Activated naive CD4-positive, alpha-beta T cell treated with anti-CD3 and anti-CD28 coated beads, Interleukin-2, amount 50 U/mL, for 24 hours (primary cell): ENCODE measurements at regions not wholly inside any gene's neighbourhood (a gene's known extent, or its start where the extent isn't known, plus 50 kb on each side); places are given as distances from the start of the nearest gene placed in this dataset.

Experiments
- H3K27ac Mint-ChIP-seq: one replicate; pipeline ENCODE4 v1.8.0; 2021; ENCODE audit warnings: mild to moderate bottlenecking, mixed read lengths
- H3K27me3 Mint-ChIP-seq: one replicate; pipeline ENCODE4 v1.8.0; 2021; ENCODE audit warnings: mixed read lengths
- H3K36me3 Mint-ChIP-seq: one replicate; pipeline ENCODE4 v1.8.0; 2021; ENCODE audit warnings: mixed read lengths
- H3K4me1 Mint-ChIP-seq: one replicate; pipeline ENCODE4 v1.8.0; 2021; ENCODE audit warnings: mixed read lengths
- H3K4me3 Mint-ChIP-seq: one replicate; pipeline ENCODE4 v1.8.0; 2021; ENCODE audit warnings: mild to moderate bottlenecking, mixed read lengths
- H3K9me3 Mint-ChIP-seq: one replicate; pipeline ENCODE4 v1.8.0; 2021; ENCODE audit warnings: mixed read lengths

DNA sequence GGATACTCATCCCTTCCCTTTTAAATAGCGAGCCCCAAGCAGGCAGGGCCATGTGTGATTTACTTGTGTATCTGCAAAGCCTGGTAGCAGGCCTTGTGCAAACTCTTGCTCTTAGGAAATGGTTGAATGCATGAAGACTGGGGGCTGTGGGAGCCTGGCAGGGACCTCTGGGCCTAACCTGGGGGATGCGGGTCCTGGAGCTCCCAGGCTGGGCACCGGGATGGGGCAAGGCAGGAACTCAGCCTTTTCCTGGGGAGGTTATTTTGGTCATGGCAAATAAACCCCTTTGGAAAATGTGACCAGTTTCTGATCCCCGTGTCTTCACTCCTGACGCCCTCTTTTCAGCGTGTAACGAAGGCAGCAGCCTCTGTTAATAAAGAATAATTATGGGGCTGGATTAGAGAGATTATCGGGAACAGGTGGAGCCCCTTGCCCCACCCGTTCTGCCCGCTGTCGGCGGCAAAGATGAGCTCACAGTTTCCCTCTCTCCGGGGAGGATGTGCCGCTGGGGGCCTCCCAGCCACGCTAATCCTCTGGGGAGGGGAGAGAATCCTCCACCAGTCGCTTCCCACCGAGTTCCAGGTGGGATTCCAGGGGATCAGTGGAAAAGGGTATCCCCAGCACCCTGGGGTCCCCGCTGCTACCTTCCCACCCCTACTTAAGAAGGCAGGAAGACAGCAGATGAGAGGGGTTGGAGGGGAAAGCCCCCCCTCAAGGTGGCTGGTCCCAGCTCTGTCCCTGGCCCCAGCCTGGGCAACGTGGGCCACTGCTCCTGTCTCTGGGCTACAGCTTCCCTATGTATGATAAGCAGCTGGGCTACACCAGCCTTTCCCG lies 69.7 kb upstream of the WNT4 start:
- Mint-ChIP-seq H3K27ac (no peak overlapping the region), H3K4me3 (no peak overlapping the region), H3K27me3 (peaks cover 28% of the 10 kb centered on the region), H3K4me1 (no peaks in the 10 kb centered on the region), H3K36me3 (no peaks in the 10 kb centered on the region), H3K9me3 (no peaks in the 10 kb centered on the region)

DNA sequence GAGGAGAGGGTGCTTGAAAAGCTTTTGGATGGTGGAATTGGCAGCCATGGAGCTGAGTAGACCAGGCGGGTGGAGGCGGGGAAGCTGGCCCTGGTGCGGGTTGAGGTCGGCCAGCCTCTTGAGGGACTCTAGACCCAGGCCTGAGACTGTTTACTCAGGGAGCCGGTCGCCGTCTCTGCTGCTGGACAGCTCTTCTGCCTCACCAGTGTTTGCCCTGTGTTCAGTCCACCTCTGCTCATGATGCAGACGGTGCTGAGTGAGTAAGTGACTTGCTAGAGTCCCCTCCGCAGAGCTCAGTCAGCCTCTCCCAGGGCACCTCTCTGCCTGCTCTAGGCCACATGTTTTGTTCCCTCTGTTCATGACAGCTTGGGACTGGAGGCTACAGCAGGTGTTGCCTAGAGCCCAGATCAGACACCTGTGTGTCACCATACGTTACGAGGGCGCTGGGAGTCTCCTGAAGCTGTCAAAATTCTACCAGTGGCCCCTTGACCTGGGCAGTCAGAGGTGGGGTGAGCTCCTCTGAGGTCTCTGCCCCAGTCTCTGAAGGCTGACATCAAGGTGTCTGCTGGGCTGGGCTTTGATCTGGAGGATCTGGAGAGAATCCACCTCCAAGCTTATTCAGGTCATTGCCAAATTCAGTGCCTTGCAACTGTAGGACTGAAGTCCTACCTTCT lies 73.5 kb upstream of the WNT4 start:
- Mint-ChIP-seq H3K27ac (no peak overlapping the region), H3K36me3 (no peaks in the 10 kb centered on the region), H3K4me1 (no peaks in the 10 kb centered on the region), H3K27me3 (peaks cover 11% of the 10 kb centered on the region), H3K9me3 (no peaks in the 10 kb centered on the region), H3K4me3 (no peak overlapping the region)

DNA sequence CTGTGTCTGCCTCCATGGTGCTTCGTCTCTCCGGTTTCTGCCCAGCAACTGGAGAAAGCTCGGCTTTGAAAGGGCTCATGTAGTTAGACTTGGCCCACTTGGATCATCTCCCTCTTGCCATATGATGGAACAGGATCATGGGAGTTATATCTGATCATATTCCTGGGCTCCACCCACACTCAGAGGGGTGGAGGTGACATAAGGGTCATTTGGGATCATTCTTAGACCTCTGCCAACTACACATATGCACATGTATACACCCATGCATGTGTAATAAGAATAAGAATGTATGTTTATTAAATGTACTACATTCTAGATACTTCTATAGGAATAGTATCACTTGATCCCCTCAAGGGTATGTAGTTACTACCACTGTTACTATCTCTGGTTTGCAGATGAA lies 74.1 kb upstream of the WNT4 start:
- Mint-ChIP-seq H3K4me1 (no peaks in the 10 kb centered on the region), H3K36me3 (no peaks in the 10 kb centered on the region), H3K9me3 (no peaks in the 10 kb centered on the region), H3K4me3 (no peak overlapping the region), H3K27ac (no peak overlapping the region), H3K27me3 (peaks cover 8% of the 10 kb centered on the region)

DNA sequence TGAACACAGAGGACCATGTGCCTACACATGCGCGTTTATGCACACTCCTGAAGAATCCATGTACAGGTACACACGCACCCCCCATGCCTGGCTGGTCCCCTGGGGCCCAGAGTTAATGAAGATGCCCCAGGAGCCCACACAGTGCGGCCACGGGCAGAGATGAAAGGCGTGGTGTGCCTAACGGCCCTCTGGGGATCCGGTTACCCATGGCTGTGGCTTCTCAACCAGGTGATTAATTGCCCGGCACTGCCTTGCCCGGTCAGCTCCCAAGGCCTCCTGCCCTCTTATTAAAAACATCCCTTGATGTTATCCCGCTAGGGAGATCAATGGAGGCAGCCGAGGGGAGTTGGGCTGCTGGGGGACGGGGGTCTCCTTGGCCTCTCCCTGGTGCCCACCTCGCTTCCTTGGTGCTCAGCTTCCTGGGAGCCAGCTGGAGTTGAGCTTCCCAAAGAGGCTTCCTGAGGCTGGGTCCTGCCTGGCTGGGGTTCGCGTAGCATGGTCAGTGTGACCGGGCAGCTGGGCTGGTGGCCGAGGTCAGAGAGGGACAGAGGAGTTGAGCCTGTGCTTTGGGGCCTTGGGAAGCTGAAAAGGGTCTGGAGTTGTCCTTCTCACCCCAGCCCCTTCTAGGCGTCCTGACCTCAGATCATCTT lies 75.0 kb upstream of the WNT4 start:
- Mint-ChIP-seq H3K9me3 (no peaks in the 10 kb centered on the region), H3K27ac (no peak overlapping the region), H3K27me3 (peaks cover 7% of the 10 kb centered on the region), H3K4me3 (no peak overlapping the region), H3K4me1 (no peaks in the 10 kb centered on the region), H3K36me3 (no peaks in the 10 kb centered on the region)

DNA sequence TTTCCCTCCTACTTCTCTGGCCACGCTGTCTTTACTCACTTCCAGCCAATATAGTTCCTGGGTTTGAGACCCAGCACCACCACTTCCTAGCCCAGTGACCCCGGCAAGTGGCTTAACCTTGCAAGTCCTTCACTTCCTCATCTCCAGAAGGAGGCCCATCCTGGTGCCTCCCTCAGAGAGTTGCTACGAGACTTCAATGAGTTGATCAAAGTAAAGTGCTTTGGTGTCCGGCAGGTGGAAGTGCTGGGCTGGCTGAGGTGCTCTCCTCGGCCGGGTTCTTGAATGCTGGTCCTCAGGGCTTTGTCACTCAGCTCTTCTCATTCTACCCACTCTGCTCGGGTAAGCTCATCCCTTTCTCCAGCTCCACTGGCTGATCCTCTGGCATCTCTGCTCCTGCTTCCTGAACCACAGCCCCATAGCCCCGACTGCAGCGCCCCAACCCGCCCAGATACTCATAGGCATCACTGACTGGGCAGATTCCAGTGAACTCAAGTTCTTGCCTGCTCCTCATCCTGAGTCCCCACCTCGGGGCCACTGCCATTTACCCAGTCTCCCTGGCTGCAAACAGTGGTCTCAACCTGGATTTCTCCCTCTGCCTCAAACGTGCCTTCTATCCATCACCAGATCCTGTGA lies 75.8 kb upstream of the WNT4 start:
- Mint-ChIP-seq H3K27ac (no peak overlapping the region), H3K27me3 (peaks cover 4% of the 10 kb centered on the region), H3K4me3 (no peak overlapping the region), H3K36me3 (no peaks in the 10 kb centered on the region), H3K9me3 (no peaks in the 10 kb centered on the region), H3K4me1 (no peaks in the 10 kb centered on the region)

DNA sequence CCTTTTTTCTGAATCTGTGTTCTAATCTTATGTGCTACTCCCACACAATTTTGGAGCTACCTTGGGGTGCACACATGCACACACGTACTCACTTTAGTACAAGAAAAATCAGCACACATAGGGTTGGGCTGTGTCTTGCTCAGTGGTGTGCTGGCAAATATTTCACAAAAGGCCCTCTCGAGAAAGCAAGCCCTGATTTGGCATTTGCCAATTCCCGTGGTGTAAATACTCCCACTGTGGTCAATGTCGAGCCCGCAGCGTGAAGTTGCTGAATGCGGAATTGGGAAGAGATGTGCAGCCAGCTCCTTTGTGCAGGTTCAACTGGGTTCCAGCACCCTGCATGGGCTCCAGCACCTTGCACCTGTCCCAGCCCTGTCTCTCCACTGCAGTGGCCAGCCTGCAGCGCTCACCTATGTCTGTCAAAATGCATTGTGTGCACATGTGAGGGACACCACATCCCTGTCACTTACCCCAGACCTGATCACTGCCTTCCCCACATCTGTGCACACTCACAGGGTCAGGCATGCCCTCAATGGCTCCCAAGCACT lies 78.4 kb upstream of the WNT4 start:
- no peaks in the 10 kb centered on the region for H3K4me1 Mint-ChIP-seq
- H3K36me3 Mint-ChIP-seq: no peaks in the 10 kb centered on the region
- no peak overlapping the region for H3K27ac Mint-ChIP-seq
- H3K9me3 Mint-ChIP-seq: no peaks in the 10 kb centered on the region
- no peak overlapping the region for H3K4me3 Mint-ChIP-seq
- H3K27me3 Mint-ChIP-seq: peaks cover 1% of the 10 kb centered on the region

DNA sequence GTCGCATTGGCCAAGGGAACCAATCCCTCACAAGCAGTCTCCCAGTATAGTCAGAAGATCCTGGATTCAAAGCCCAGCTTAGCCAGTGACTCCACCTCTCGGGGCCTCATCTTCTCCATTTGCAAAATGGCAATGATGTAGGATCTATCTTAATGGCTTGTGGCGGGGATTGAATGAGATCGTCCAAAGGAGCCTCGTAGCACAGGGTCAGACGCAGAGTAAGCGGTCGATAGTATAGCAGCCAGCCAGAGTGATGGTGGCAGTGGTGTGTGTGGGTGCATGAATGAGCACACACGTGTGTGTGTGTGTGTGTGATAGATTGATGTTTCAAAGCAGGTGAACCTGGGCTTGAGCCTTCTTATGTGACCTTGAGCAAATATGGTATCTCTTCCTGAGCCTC lies 79.8 kb upstream of the WNT4 start:
- H3K4me1 Mint-ChIP-seq: no peaks in the 10 kb centered on the region
- H3K4me3 Mint-ChIP-seq: no peak overlapping the region
- no peaks in the 10 kb centered on the region for H3K36me3 Mint-ChIP-seq
- H3K27ac Mint-ChIP-seq: no peak overlapping the region
- peaks cover 1% of the 10 kb centered on the region for H3K27me3 Mint-ChIP-seq
- no peaks in the 10 kb centered on the region for H3K9me3 Mint-ChIP-seq

DNA sequence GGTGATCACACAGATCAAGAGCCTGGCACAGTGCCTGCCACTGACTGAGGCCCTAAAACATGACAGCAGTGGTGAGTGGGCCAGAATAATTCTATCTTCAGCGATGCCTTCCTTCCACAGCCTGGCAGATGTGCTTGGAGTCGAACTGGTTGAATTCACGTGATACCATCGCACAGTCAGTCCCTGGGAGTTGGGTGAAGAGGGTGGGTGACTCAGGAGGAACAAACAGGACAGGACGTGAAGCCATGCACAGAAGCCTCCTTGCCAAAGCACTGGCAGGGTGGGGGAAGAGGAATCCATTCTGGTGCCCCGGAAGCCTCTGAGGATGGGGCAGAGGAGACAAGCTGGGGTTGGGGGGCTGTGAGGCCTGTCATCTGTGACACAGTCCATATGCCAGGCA lies 80.3 kb upstream of the WNT4 start:
- no peaks in the 10 kb centered on the region for H3K9me3 Mint-ChIP-seq
- peaks cover 1% of the 10 kb centered on the region for H3K27me3 Mint-ChIP-seq
- no peak overlapping the region for H3K4me3 Mint-ChIP-seq
- H3K36me3 Mint-ChIP-seq: no peaks in the 10 kb centered on the region
- H3K27ac Mint-ChIP-seq: no peak overlapping the region
- no peaks in the 10 kb centered on the region for H3K4me1 Mint-ChIP-seq

DNA sequence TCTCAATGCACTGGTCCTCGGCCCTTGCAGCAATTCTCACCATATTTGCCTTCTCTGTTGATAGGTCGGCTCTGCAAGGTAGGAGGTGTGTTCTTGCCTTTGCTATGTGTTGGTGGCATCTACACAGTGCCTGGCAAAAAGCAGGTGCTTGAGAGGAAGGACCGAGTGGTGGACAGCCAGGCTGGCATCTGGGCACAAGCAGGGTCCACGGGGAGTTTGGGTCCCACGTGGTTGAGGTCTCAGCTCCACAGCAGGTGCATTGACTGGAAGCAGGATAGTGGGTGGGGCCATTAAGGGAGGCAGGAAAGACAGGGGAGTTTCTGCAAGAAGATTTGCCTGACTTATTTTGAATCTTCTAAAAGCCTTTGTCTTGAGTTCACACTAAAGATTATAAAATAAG lies 81.2 kb upstream of the WNT4 start:
- Mint-ChIP-seq H3K4me1 (no peaks in the 10 kb centered on the region), H3K27me3 (peaks cover 1% of the 10 kb centered on the region), H3K4me3 (no peak overlapping the region), H3K27ac (no peak overlapping the region), H3K36me3 (no peaks in the 10 kb centered on the region), H3K9me3 (no peaks in the 10 kb centered on the region)

DNA sequence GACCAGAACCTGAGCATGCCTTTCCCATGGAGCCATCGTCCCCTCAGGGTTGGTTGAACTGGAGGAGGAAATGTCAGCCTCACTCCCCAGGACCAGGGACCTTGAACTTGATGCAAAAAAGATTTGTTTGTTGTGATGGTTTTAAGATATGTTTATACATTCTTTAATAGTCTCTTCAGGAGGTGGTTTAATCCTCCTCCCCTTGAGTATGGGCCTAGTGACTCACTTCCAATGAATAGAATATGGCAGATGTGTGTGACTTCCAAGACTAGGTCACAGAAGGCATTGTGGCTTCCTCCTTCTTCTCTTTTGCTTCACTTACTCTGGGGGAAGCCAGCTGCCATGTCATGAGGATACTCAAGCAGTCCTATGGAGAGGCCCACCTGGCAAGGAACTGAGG lies 81.7 kb upstream of the WNT4 start:
- Mint-ChIP-seq H3K4me3 (no peak overlapping the region), H3K4me1 (no peaks in the 10 kb centered on the region), H3K36me3 (no peaks in the 10 kb centered on the region), H3K9me3 (no peaks in the 10 kb centered on the region), H3K27me3 (peaks cover 1% of the 10 kb centered on the region), H3K27ac (no peak overlapping the region)

DNA sequence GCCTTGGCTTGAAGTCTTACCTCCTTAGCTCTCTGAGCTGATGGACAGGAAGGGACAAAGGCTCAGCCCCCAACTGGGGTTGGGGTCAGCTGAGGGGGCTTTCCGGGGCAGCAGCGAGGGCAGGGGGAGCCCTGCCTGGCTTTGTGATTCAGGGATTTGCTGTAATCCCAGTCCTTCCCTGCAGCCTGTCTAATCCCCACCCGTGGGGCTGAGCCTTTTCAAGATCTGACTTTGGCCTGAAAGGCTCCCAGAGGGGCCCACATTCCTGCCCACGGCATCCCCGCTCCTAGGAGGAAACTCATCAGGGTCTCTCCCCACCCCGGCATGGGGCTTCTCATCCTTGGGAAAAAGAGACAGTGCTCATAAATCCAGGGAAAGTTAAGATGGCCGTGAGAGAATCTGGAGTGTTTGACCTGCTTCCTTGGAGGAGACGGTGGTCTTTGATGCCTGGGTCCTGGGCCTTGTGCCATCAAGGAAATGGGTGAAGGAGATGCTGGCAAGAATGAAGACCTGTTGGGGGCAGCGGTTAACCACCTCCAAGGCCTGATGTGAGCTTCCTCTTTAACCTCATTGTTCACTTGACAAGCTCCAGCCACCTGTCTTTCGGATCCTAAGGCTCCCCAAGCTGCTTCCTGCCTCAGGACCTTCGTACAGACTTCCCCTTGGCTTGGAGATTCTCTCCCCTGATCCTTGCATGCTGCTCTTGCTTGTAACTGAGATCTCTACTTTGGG lies 83.1 kb upstream of the WNT4 start:
- Mint-ChIP-seq H3K4me3 (no peak overlapping the region), H3K4me1 (no peaks in the 10 kb centered on the region), H3K9me3 (no peaks in the 10 kb centered on the region), H3K27ac (no peak overlapping the region), H3K36me3 (no peaks in the 10 kb centered on the region), H3K27me3 (peaks cover 1% of the 10 kb centered on the region)

DNA sequence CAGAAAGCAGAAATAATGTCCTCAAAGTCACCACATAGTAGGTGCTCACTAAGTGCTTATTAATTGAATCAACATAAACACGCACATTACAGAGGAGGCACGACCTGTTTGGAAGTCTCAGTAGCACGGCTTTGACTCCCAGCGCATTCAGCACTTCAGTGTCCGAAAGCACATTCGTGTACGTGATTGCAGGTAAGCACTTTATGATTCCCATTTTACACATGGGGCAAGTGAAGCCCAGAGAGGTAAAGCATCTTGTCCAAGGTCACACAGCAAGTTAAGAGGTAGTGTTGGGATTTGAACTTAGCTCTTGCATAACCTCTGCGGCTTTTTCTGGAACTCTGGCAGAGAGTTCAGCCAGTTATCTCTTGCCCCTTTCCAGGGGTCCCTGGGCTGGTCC lies 85.2 kb upstream of the WNT4 start:
- no peak overlapping the region for H3K27ac Mint-ChIP-seq
- H3K9me3 Mint-ChIP-seq: no peaks in the 10 kb centered on the region
- H3K4me1 Mint-ChIP-seq: no peaks in the 10 kb centered on the region
- H3K36me3 Mint-ChIP-seq: no peaks in the 10 kb centered on the region
- H3K27me3 Mint-ChIP-seq: peaks cover 1% of the 10 kb centered on the region
- no peak overlapping the region for H3K4me3 Mint-ChIP-seq

DNA sequence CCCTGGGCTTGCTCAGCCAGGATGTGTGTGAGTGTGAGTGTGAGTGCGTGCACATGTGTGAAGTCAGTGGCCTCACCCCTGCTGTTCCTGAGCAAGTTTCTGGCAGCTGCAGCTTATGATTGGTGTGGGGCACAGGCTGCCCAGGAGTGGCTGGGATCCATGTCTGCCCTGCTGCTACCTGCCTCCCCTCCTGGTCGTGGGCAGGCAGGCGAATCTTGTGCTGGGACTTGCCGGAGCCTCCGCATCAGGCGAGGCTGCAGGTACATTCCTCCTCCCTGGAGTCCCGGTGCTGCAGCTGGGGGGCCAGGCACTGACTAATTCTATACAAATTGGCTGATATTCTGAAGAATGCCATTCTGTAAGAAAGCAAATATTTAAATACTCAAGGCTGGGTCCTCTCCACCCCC lies 85.6 kb upstream of the WNT4 start:
- no peaks in the 10 kb centered on the region for H3K36me3 Mint-ChIP-seq
- H3K4me3 Mint-ChIP-seq: no peak overlapping the region
- no peak overlapping the region for H3K27ac Mint-ChIP-seq
- H3K4me1 Mint-ChIP-seq: no peaks in the 10 kb centered on the region
- H3K9me3 Mint-ChIP-seq: no peaks in the 10 kb centered on the region
- H3K27me3 Mint-ChIP-seq: peaks cover 1% of the 10 kb centered on the region

DNA sequence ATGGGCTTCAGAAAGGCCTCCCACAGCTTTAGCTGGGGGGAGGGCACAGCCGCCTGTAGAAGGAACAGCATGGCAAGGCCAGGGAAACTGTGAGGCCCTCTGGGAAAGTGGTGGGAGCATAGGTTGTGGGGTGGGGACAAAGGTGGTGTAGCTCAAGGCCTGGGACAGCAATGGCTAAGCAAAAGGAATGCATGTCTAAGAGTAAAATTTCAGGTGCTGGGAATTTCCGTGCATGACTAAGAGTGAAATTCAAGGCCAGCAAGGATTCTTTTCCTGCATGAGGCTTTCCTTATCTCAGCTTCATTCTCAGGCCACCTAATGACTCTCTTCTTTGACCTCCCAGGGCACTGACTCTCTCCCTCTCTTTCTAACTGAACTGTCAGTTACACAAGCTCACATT lies 86.5 kb upstream of the WNT4 start:
- peaks cover 2% of the 10 kb centered on the region for H3K27me3 Mint-ChIP-seq
- no peaks in the 10 kb centered on the region for H3K9me3 Mint-ChIP-seq
- no peaks in the 10 kb centered on the region for H3K4me1 Mint-ChIP-seq
- H3K27ac Mint-ChIP-seq: no peak overlapping the region
- H3K36me3 Mint-ChIP-seq: no peaks in the 10 kb centered on the region
- no peak overlapping the region for H3K4me3 Mint-ChIP-seq

DNA sequence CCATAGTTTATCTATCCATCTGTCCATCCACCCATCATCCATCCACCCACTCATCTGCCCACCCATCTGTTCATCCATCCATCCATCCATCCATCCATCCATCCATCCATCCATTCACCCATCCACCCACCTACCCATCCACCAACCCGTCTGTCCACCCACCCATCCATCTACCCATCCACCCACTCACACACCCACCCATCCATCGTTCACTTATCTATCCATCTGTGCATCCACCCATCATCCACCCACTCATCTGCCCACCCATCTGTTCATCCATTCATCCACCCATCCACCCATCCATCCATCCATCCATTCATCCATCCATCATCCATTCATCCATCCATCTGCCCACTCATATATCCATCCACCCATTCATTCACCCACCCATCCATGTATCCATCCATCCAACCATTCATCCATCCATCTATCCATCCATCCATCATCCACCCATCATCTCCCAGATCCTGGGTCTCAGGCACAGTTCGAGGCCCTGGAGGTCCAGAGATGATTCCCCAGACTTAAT lies 88.2 kb upstream of the WNT4 start:
- Mint-ChIP-seq H3K36me3 (no peaks in the 10 kb centered on the region), H3K4me3 (no peak overlapping the region), H3K27me3 (peaks cover 2% of the 10 kb centered on the region), H3K9me3 (no peaks in the 10 kb centered on the region), H3K27ac (no peak overlapping the region), H3K4me1 (no peaks in the 10 kb centered on the region)
